ENCODE measurements at regions not wholly inside any gene's neighbourhood (a gene's known extent, or its start where the extent isn't known, plus 50 kb on each side); places are given as distances from the start of the nearest gene placed in this dataset.
"Not testable (repeated sequence)": the region's sequence is repeated elsewhere in the genome, so short reads cannot be mapped to it uniquely, and the experiment has no call there.

- no peak overlapping the region for H2AFZ ChIP-seq (ENCODE audit: low read depth, low read length)
- no peaks in the 10 kb centered on the region for H3K4me1 ChIP-seq (ENCODE audit: insufficient read depth, low read length)
- H3K36me3 ChIP-seq (ENCODE audit: insufficient read depth, low read length), result no peaks in the 10 kb centered on the region
- no peaks in the 10 kb centered on the region for H3K27me3 ChIP-seq (ENCODE audit: insufficient read depth, low read length)
- no peak overlapping the region for H3K4me3 ChIP-seq (ENCODE audit: low read length)
- H3K9me3 ChIP-seq (ENCODE audit: low read length), result no peaks in the 10 kb centered on the region
Measured at GRCh38 chr4:141350122-141350905, 129.6 kb downstream of the ZNF330 start.

GRCh38 chr4:141352331-141352730 is 131.6 kb downstream of the ZNF330 start:
- Histone ChIP-seq H3K4me1 (ENCODE audit: insufficient read depth, low read length) (no peaks in the 10 kb centered on the region), H2AFZ (ENCODE audit: low read depth, low read length) (no peak overlapping the region), H3K27me3 (ENCODE audit: insufficient read depth, low read length) (no peaks in the 10 kb centered on the region), H3K36me3 (ENCODE audit: insufficient read depth, low read length) (no peaks in the 10 kb centered on the region), H3K9me3 (ENCODE audit: low read length) (no peaks in the 10 kb centered on the region), H3K4me3 (ENCODE audit: low read length) (no peak overlapping the region)

DNA sequence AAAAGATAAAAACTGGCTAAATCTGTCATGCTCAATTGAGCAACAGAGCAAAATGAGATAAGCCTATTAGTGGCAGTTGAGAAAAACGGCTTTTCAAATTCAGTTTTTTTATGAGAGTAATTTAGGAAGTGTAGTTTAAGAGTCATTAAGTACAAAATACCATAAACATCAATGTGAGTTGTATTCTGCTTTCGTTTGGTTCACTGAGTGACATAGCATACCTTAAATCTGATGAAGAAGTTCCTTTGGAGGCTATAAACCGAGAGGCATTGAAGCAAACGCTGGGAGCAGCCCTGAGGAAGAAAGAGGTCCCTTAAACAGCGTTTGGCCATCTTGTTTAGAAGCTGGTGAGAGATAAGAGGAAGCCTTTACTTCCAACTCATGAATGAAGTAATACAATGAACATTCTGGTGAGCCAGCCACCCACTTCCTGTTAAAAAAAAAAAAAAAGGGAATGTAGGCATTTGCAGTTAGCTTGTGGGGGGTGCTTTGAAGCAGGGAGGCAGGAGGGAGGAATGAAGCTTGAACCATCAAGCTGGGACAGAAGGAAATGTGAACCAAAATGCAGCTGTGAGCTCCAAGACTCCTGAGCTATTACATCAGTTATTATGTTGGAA is 132.3 kb downstream of the ZNF330 start:
- Histone ChIP-seq H3K9me3 (ENCODE audit: low read length) (no peaks in the 10 kb centered on the region), H3K36me3 (ENCODE audit: insufficient read depth, low read length) (no peaks in the 10 kb centered on the region), H3K27me3 (ENCODE audit: insufficient read depth, low read length) (no peaks in the 10 kb centered on the region), H2AFZ (ENCODE audit: low read depth, low read length) (peak overlapping the region; percentile 20), H3K4me1 (ENCODE audit: insufficient read depth, low read length) (no peaks in the 10 kb centered on the region), H3K4me3 (ENCODE audit: low read length) (no peak overlapping the region)

DNA sequence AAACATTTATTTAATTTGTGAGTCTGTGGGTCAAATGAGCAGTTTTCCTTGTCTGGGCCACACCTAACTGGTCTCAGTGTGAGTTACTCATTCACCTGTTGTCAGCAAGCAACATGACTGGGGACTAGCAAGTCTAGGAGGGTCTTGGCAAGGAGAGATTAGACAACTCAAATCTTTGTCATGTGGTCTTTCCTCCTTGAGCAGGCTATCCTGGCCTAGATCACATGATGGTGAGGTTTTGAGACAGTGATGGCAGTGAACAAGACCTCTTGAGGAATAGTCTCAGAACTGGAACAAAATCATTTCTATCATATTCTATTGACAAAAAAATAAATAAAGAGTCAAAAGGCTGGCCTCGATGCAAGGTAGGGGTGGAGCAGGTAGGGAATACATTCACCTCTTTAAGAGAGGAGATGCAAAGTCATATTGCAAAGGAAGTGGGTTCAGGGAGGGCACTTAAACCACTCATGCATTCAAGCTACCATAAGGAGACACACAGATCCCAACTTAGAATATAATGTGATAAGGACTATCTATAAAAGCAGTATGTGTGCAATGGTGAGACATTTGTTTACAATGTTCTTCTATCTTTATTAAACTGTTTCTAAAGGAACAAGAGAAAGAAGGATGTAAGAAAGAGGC is 135.7 kb downstream of the ZNF330 start:
- Histone ChIP-seq H3K4me1 (ENCODE audit: insufficient read depth, low read length) (no peaks in the 10 kb centered on the region), H3K27me3 (ENCODE audit: insufficient read depth, low read length) (no peaks in the 10 kb centered on the region), H3K9me3 (ENCODE audit: low read length) (no peaks in the 10 kb centered on the region), H2AFZ (ENCODE audit: low read depth, low read length) (no peak overlapping the region), H3K4me3 (ENCODE audit: low read length) (no peak overlapping the region), H3K36me3 (ENCODE audit: insufficient read depth, low read length) (no peaks in the 10 kb centered on the region)

GRCh38 chr4:141356963-141357335 is 136.3 kb downstream of the ZNF330 start:
- no peaks in the 10 kb centered on the region for H3K4me1 ChIP-seq (ENCODE audit: insufficient read depth, low read length)
- no peaks in the 10 kb centered on the region for H3K27me3 ChIP-seq (ENCODE audit: insufficient read depth, low read length)
- no peak overlapping the region for H2AFZ ChIP-seq (ENCODE audit: low read depth, low read length)
- H3K36me3 ChIP-seq (ENCODE audit: insufficient read depth, low read length), result no peaks in the 10 kb centered on the region
- no peak overlapping the region for H3K4me3 ChIP-seq (ENCODE audit: low read length)
- H3K9me3 ChIP-seq (ENCODE audit: low read length), result no peaks in the 10 kb centered on the region

- not testable (repeated sequence) for H3K4me3 ChIP-seq (ENCODE audit: low read length); H2AFZ ChIP-seq (ENCODE audit: low read depth, low read length); H3K9me3 ChIP-seq (ENCODE audit: low read length); H3K4me1 ChIP-seq (ENCODE audit: insufficient read depth, low read length); H3K27me3 ChIP-seq (ENCODE audit: insufficient read depth, low read length); H3K36me3 ChIP-seq (ENCODE audit: insufficient read depth, low read length)
Measured at GRCh38 chr4:141368241-141368640, 147.5 kb downstream of the ZNF330 start.

GRCh38 chr4:141371206-141371605 is 150.5 kb downstream of the ZNF330 start:
- H2AFZ ChIP-seq (ENCODE audit: low read depth, low read length), result no peak overlapping the region
- H3K36me3 ChIP-seq (ENCODE audit: insufficient read depth, low read length), result no peaks in the 10 kb centered on the region

DNA sequence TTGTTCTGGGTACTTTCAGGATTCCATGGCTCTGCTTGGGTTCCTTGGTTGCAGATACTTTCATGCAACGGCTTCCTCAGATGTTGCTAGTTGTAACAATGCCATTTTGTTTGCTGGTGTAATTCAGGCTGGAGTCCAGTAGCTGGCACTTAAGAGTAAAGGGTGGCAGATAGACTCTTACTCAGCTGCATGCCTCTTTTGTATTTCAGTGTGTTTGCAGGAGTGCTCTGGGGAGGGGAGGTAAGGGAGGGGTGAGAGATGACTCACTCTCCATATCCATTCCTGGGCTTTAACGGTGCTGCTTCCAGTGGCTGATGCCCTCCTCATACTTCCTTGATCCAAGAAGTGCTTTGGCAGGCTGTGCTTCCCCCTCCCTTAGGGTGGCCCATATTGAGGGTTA is 155.2 kb downstream of the ZNF330 start:
- Histone ChIP-seq H3K9me3 (ENCODE audit: low read length) (no peaks in the 10 kb centered on the region), H3K4me3 (ENCODE audit: low read length) (no peak overlapping the region), H3K36me3 (ENCODE audit: insufficient read depth, low read length) (no peaks in the 10 kb centered on the region), H3K4me1 (ENCODE audit: insufficient read depth, low read length) (no peaks in the 10 kb centered on the region), H2AFZ (ENCODE audit: low read depth, low read length) (no peak overlapping the region), H3K27me3 (ENCODE audit: insufficient read depth, low read length) (no peaks in the 10 kb centered on the region)

More at GRCh38 chr4:141371206-141371605, 150.5 kb downstream of the ZNF330 start:
- H3K27me3 ChIP-seq (ENCODE audit: insufficient read depth, low read length), result no peaks in the 10 kb centered on the region
- H3K4me1 ChIP-seq (ENCODE audit: insufficient read depth, low read length), result no peaks in the 10 kb centered on the region
- H3K9me3 ChIP-seq (ENCODE audit: low read length), result no peaks in the 10 kb centered on the region
- H3K4me3 ChIP-seq (ENCODE audit: low read length), result no peak overlapping the region

DNA sequence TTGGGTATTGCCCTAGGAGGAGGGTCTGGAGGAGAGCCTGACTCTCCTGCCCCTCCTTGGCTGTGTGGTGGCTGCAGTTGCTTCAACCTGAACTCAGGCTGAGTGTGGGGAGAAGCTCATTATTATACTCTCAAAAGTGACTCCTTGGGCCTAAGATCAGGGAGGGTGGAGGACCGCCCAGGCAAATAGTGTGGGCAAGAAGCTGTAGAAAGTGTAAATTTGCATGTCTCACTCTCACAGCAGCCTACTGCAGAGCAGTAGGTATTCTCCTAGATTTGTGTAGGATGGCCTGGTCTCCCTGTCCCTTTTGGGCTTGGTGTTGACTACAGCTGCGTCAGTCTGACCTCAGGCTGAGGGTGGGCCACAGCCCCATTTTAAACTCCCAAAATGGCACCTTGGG is 156.1 kb downstream of the ZNF330 start:
- H2AFZ ChIP-seq (ENCODE audit: low read depth, low read length), result no peak overlapping the region
- H3K36me3 ChIP-seq (ENCODE audit: insufficient read depth, low read length), result no peaks in the 10 kb centered on the region
- no peaks in the 10 kb centered on the region for H3K27me3 ChIP-seq (ENCODE audit: insufficient read depth, low read length)
- H3K9me3 ChIP-seq (ENCODE audit: low read length), result no peaks in the 10 kb centered on the region
- no peak overlapping the region for H3K4me3 ChIP-seq (ENCODE audit: low read length)
- no peaks in the 10 kb centered on the region for H3K4me1 ChIP-seq (ENCODE audit: insufficient read depth, low read length)

GRCh38 chr4:141387299-141387698 is 166.6 kb downstream of the ZNF330 start:
- no peaks in the 10 kb centered on the region for H3K27me3 ChIP-seq (ENCODE audit: insufficient read depth, low read length)
- no peak overlapping the region for H3K4me3 ChIP-seq (ENCODE audit: low read length)
- H3K36me3 ChIP-seq (ENCODE audit: insufficient read depth, low read length), result no peaks in the 10 kb centered on the region
- no peaks in the 10 kb centered on the region for H3K4me1 ChIP-seq (ENCODE audit: insufficient read depth, low read length)
- no peaks in the 10 kb centered on the region for H3K9me3 ChIP-seq (ENCODE audit: low read length)
- no peak overlapping the region for H2AFZ ChIP-seq (ENCODE audit: low read depth, low read length)

DNA sequence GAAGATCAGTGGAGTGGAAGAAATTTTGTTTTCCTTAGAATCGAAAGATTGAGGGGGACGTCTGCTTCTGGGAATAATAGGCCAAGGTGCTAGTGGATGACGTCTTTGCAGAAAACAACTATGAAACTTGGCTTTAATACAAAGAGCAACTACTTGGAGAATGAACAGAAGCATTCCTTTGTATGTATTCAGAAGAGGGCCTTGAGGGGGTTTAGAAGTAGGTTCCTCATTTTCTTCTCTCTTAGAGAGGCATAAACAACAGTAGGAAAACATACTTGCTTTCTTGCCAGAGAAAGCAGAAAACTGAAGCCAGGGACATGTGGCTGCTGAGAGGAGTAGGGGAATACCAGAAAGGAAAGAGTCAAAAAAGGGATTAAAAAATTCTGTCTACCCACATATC is 167.8 kb downstream of the ZNF330 start:
- Histone ChIP-seq H2AFZ (ENCODE audit: low read depth, low read length) (no peak overlapping the region), H3K36me3 (ENCODE audit: insufficient read depth, low read length) (no peaks in the 10 kb centered on the region), H3K27me3 (ENCODE audit: insufficient read depth, low read length) (no peaks in the 10 kb centered on the region), H3K4me1 (ENCODE audit: insufficient read depth, low read length) (no peaks in the 10 kb centered on the region), H3K4me3 (ENCODE audit: low read length) (no peak overlapping the region), H3K9me3 (ENCODE audit: low read length) (no peaks in the 10 kb centered on the region)

DNA sequence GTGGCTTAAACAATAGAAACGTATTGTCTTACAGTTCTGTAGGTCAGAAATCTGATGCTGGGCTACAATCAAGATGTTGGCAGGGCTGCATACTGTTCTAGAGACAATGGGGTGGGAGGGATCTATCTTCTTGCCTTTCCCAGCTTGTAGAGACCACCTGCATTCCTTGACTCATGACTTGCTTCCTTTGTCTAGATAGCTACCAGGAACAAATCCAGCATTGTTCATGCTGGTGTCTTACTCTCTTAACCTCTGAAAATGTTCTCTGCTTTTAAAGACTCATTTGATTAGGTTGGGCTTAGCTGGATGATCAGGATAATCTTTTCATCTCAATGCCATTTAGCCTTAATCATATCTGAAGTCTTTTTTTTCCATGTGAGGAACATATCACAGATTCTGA is 169.0 kb downstream of the ZNF330 start:
- Histone ChIP-seq H2AFZ (ENCODE audit: low read depth, low read length) (no peak overlapping the region), H3K4me3 (ENCODE audit: low read length) (no peak overlapping the region), H3K4me1 (ENCODE audit: insufficient read depth, low read length) (no peaks in the 10 kb centered on the region), H3K36me3 (ENCODE audit: insufficient read depth, low read length) (no peaks in the 10 kb centered on the region), H3K27me3 (ENCODE audit: insufficient read depth, low read length) (no peaks in the 10 kb centered on the region), H3K9me3 (ENCODE audit: low read length) (no peaks in the 10 kb centered on the region)

- no peak overlapping the region for H3K4me3 ChIP-seq (ENCODE audit: low read length)
- no peaks in the 10 kb centered on the region for H3K4me1 ChIP-seq (ENCODE audit: insufficient read depth, low read length)
- H3K9me3 ChIP-seq (ENCODE audit: low read length), result no peaks in the 10 kb centered on the region
- no peaks in the 10 kb centered on the region for H3K36me3 ChIP-seq (ENCODE audit: insufficient read depth, low read length)
- no peaks in the 10 kb centered on the region for H3K27me3 ChIP-seq (ENCODE audit: insufficient read depth, low read length)
- no peak overlapping the region for H2AFZ ChIP-seq (ENCODE audit: low read depth, low read length)
Measured at GRCh38 chr4:141390571-141390970, 169.9 kb downstream of the ZNF330 start.

Measured in neuron (in vitro differentiated cells).